Keratinocyte (primary cell): ENCODE measurements at regions not wholly inside any gene's neighbourhood (a gene's known extent, or its start where the extent isn't known, plus 50 kb on each side); places are given as distances from the start of the nearest gene placed in this dataset.

ENCODE experiments used
- DNase-seq: peaks from one replicate; pipeline ENCODE4 v3.0.0-alpha.2; 2011; ENCODE audit warnings: low read depth, missing footprints, low spot score
- FAIRE-seq: peaks from 2 replicates; lab custom pipeline; 2011; peaks lifted over from hg19 to GRCh38; lab: Jason Lieb, UNC
- H2AFZ ChIP-seq: 2 replicates; pipeline ENCODE4 v1.6.0; 2012; ENCODE audit warnings: low read length, control low read depth, inconsistent platforms; ENCODE audit not compliant: control insufficient read depth
- H3K27ac ChIP-seq: 2 replicates; pipeline ENCODE4 v1.5.1; 2011; ENCODE audit warnings: low read length; ENCODE audit not compliant: control insufficient read depth, insufficient read depth
- H3K27me3 ChIP-seq: 3 replicates; pipeline ENCODE4 v1.6.0; 2011; ENCODE audit warnings: low read length; ENCODE audit not compliant: control insufficient read depth, insufficient read depth; ENCODE audit errors: extremely low read depth
- H3K36me3 ChIP-seq, 2 experiments: 2 replicates in 1 of 2; 3 replicates in 1 of 2; pipeline ENCODE4 v1.5.1; 2011; ENCODE audit warnings: low read length in 2 of 2, mild to moderate bottlenecking in 1 of 2; ENCODE audit not compliant: control insufficient read depth in 2 of 2, insufficient read depth in 2 of 2; ENCODE audit errors: extremely low read depth in 1 of 2
- H3K4me1 ChIP-seq: 3 replicates; pipeline ENCODE4 v1.5.1; 2011; ENCODE audit warnings: low read length; ENCODE audit not compliant: control insufficient read depth, insufficient read depth; ENCODE audit errors: extremely low read depth
- H3K4me2 ChIP-seq: 3 replicates; pipeline ENCODE4 v1.6.0; 2011; ENCODE audit warnings: low read depth, low read length; ENCODE audit not compliant: control insufficient read depth, insufficient read depth; ENCODE audit errors: extremely low read depth
- H3K4me3 ChIP-seq, 3 experiments: fragments of 200-600 bp in 1 of 3; sonication (generic) in 1 of 3; 2 replicates in 2 of 3; 3 replicates in 1 of 3; pipeline ENCODE4 v1.5.1; 2011 to 2016; ENCODE audit warnings: low read length in 3 of 3, mild to moderate bottlenecking in 3 of 3, control low read depth in 2 of 3, inconsistent platforms in 1 of 3, low read depth in 1 of 3, mixed read lengths in 1 of 3, mixed run types in 1 of 3, moderate library complexity in 1 of 3; ENCODE audit not compliant: control insufficient read depth in 2 of 3, insufficient read depth in 2 of 3; ENCODE audit errors: extremely low read depth in 1 of 3
- H3K79me2 ChIP-seq: 2 replicates; pipeline ENCODE4 v1.6.0; 2012; ENCODE audit warnings: low read length; ENCODE audit not compliant: control insufficient read depth, insufficient read depth
- H3K9ac ChIP-seq: 3 replicates; pipeline ENCODE4 v1.6.0; 2011; ENCODE audit warnings: low read length; ENCODE audit not compliant: control insufficient read depth, insufficient read depth; ENCODE audit errors: extremely low read depth
- H3K9me1 ChIP-seq: 3 replicates; pipeline ENCODE4 v1.6.0; 2011; ENCODE audit warnings: low read length; ENCODE audit not compliant: control insufficient read depth, insufficient read depth; ENCODE audit errors: extremely low read depth
- H3K9me3 ChIP-seq: 2 replicates; pipeline ENCODE4 v1.5.1; 2012; ENCODE audit warnings: low read depth, low read length; ENCODE audit not compliant: control insufficient read depth
- H4K20me1 ChIP-seq: 3 replicates; pipeline ENCODE4 v1.6.0; 2011; ENCODE audit warnings: low read length; ENCODE audit not compliant: control insufficient read depth, insufficient read depth; ENCODE audit errors: extremely low read depth
- EZH2 ChIP-seq: IDR thresholded peaks from one replicate; pipeline ENCODE4 v1.6.1; 2012; ENCODE audit warnings: inconsistent platforms, mild to moderate bottlenecking, low read length, moderate library complexity
- dilution Hi-C: fragments of 300-500 bp; cut with MboI; formaldehyde crosslinking; loops from one replicate; pipeline ENCODE4 v1.7.0; 2020; ENCODE audit warnings: low sequenced_read_pairs; ENCODE audit not compliant: extremely low pct_ligation_motif_present
- TF ChIP-seq, protein P1 (sequence below), 3 experiments: IDR thresholded peaks in 1 of 3; conservative IDR thresholded peaks in 1 of 3; optimal IDR thresholded peaks in 1 of 3; 2 replicates in 2 of 3; 3 replicates in 1 of 3; pipeline versions ENCODE3 to v1.5.1; 2011; ENCODE audit warnings: low read length in 3 of 3, mild to moderate bottlenecking in 3 of 3, moderate library complexity in 2 of 3, control low read depth in 1 of 3, inconsistent platforms in 1 of 3; ENCODE audit not compliant: insufficient read depth in 2 of 3; ENCODE audit errors: extremely low read depth in 1 of 3

DNA sequence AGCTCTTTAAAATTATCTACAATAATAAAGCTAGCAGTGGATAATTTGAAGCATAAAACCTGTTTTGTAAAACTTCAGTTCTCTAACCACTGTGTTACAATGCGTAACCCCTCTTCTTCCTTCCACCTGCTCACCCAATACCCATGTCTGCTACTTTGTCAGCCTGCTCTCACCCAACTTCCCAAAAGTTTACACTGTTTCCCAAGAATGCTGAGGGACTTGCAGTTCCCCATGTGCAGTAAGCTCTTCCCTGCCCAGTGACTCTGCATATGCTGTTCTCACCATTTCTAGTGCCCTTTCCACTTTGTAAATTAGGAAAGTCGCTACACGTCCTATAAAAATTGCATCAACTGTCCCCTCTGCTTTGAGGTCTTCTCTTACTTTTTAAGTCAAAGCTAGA, 315.9 kb upstream of the SEMA6D start:
- Histone ChIP-seq H4K20me1 (no peaks in the 10 kb centered on the region), H3K4me1 (peaks cover 12% of the 10 kb centered on the region), H3K9ac (no peak overlapping the region), H3K79me2 (no peaks in the 10 kb centered on the region), H3K9me1 (no peaks in the 10 kb centered on the region), H2AFZ (no peak overlapping the region), H3K4me2 (no peak overlapping the region), H3K36me3 (no peaks in the 10 kb centered on the region), H3K9me3 (no peaks in the 10 kb centered on the region), H3K4me3 (no peak overlapping the region), H3K27ac (no peak overlapping the region), H3K27me3 (no peaks in the 10 kb centered on the region)
- TF ChIP-seq, protein P1, sequence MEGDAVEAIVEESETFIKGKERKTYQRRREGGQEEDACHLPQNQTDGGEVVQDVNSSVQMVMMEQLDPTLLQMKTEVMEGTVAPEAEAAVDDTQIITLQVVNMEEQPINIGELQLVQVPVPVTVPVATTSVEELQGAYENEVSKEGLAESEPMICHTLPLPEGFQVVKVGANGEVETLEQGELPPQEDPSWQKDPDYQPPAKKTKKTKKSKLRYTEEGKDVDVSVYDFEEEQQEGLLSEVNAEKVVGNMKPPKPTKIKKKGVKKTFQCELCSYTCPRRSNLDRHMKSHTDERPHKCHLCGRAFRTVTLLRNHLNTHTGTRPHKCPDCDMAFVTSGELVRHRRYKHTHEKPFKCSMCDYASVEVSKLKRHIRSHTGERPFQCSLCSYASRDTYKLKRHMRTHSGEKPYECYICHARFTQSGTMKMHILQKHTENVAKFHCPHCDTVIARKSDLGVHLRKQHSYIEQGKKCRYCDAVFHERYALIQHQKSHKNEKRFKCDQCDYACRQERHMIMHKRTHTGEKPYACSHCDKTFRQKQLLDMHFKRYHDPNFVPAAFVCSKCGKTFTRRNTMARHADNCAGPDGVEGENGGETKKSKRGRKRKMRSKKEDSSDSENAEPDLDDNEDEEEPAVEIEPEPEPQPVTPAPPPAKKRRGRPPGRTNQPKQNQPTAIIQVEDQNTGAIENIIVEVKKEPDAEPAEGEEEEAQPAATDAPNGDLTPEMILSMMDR (optimal IDR thresholded peaks at IDR 0.05 in 1 of 3, IDR thresholded peaks at IDR 0.05 in 1 of 3, conservative IDR thresholded peaks at IDR 0.05 in 1 of 3; ENCODE audit: extremely low read depth in 1 of 3, insufficient read depth in 2 of 3, low read length in 3 of 3) = no peak
- no peak for TF ChIP-seq EZH2
- dilution Hi-C loops = no loop called here
- DNase-seq = no peak
- FAIRE-seq = no peak

DNA sequence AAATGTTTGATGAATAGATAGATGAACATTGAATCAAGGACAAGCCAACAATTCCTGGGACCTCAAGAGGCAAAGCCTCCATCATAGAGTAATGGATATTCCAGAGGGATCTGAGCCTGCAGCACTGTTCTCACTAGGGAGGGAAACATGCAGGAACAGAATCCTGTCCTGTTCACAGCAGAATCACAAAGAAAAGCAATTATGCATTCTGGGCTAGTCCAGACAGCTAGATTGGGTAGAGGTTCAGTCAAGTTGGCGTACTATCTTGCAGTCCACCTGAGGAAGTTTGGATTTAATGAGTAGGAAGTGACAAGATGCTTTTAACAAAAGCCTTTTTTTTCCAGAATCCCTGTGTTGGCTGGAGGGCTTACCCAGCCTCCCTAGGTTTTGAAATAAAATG, 314.5 kb upstream of the SEMA6D start:
- TF ChIP-seq, protein P1 (optimal IDR thresholded peaks at IDR 0.05 in 1 of 3, IDR thresholded peaks at IDR 0.05 in 1 of 3, conservative IDR thresholded peaks at IDR 0.05 in 1 of 3; ENCODE audit: extremely low read depth in 1 of 3, insufficient read depth in 2 of 3, low read length in 3 of 3) = no peak
- no peak for TF ChIP-seq EZH2
- Histone ChIP-seq H3K9me3 (no peaks in the 10 kb centered on the region), H3K4me1 (peaks cover 12% of the 10 kb centered on the region), H3K9ac (no peak overlapping the region), H3K79me2 (no peaks in the 10 kb centered on the region), H3K4me3 (no peak overlapping the region), H3K9me1 (no peaks in the 10 kb centered on the region), H3K4me2 (peak overlapping the region; percentile 33), H4K20me1 (no peaks in the 10 kb centered on the region), H3K27me3 (no peaks in the 10 kb centered on the region), H3K36me3 (no peaks in the 10 kb centered on the region), H2AFZ (no peak overlapping the region), H3K27ac (no peak overlapping the region)
- DNase-seq = no peak
- dilution Hi-C loops = no loop called here
- FAIRE-seq = peak; percentile 98
